Neural progenitor cell (in vitro differentiated cells): ENCODE measurements at regions not wholly inside any gene's neighbourhood (a gene's known extent, or its start where the extent isn't known, plus 50 kb on each side); places are given as distances from the start of the nearest gene placed in this dataset.

Experiments used
- DNase-seq: peaks from one replicate; pipeline ENCODE4 v3.0.0-alpha.2; 2016; ENCODE audit warnings: low spot score
- H2AFZ ChIP-seq: fragments of 200-600 bp; sonication (generic); replicated peaks from 2 replicates; pipeline ENCODE4 v1.6.1; 2016; ENCODE audit warnings: antibody characterized with exemption
- H3F3A ChIP-seq: fragments of 200-600 bp; sonication (generic); 2 replicates; pipeline ENCODE4 v1.6.1; 2016; ENCODE audit warnings: antibody characterized with exemption, low read depth
- H3K27ac ChIP-seq: fragments of 200-600 bp; sonication (generic); 2 replicates; pipeline ENCODE4 v1.5.1; 2016; ENCODE audit warnings: mild to moderate bottlenecking
- H3K27me3 ChIP-seq: fragments of 200-600 bp; sonication (generic); 2 replicates; pipeline ENCODE4 v1.6.1; 2016; ENCODE audit warnings: mild to moderate bottlenecking, moderate library complexity
- H3K36me3 ChIP-seq: fragments of 200-600 bp; sonication (generic); 2 replicates; pipeline ENCODE4 v1.5.1; 2016
- H3K4me1 ChIP-seq: fragments of 200-600 bp; sonication (generic); 2 replicates; pipeline ENCODE4 v1.6.1; 2016; ENCODE audit warnings: mixed run types
- H3K4me2 ChIP-seq: fragments of 200-600 bp; sonication (generic); 2 replicates; pipeline ENCODE4 v1.6.1; 2016
- H3K4me3 ChIP-seq: fragments of 200-600 bp; sonication (generic); 2 replicates; pipeline ENCODE4 v1.5.1; 2016
- H3K79me2 ChIP-seq: fragments of 200-600 bp; sonication (generic); 2 replicates; pipeline ENCODE4 v1.6.1; 2016; ENCODE audit warnings: low read depth
- H3K9ac ChIP-seq: fragments of 200-600 bp; sonication (generic); 2 replicates; pipeline ENCODE4 v1.6.1; 2016
- H3K9me3 ChIP-seq: fragments of 200-600 bp; sonication (generic); 2 replicates; pipeline ENCODE4 v1.5.1; 2016; ENCODE audit warnings: low read depth
- H4K20me1 ChIP-seq: fragments of 200-600 bp; sonication (generic); 2 replicates; pipeline ENCODE4 v1.6.1; 2016; ENCODE audit warnings: low read depth
- H3K27ac Mint-ChIP-seq: 3 replicates; pipeline ENCODE4 v1.8.0; 2021; ENCODE audit warnings: mixed read lengths
- H3K27me3 Mint-ChIP-seq: 2 replicates; pipeline ENCODE4 v1.8.0; 2022; ENCODE audit warnings: low read depth, mild to moderate bottlenecking, inconsistent platforms, moderate library complexity, mixed read lengths; ENCODE audit not compliant: insufficient read depth
- H3K36me3 Mint-ChIP-seq: 3 replicates; pipeline ENCODE4 v1.8.0; 2021; ENCODE audit warnings: mixed read lengths
- H3K4me1 Mint-ChIP-seq: 3 replicates; pipeline ENCODE4 v1.8.0; 2021; ENCODE audit warnings: mixed read lengths
- H3K4me3 Mint-ChIP-seq: 3 replicates; pipeline ENCODE4 v1.8.0; 2021; ENCODE audit warnings: mild to moderate bottlenecking, moderate library complexity, mixed read lengths
- H3K9me3 Mint-ChIP-seq: 3 replicates; pipeline ENCODE4 v1.8.0; 2020; ENCODE audit warnings: mixed read lengths
- CTCF ChIP-seq: fragments of 200-600 bp; sonication (generic); IDR thresholded peaks from 2 replicates; pipeline ENCODE4 v1.5.1; 2017; ENCODE audit warnings: antibody characterized with exemption, mild to moderate bottlenecking
- EZH2 ChIP-seq: fragments of 200-600 bp; sonication (generic); IDR thresholded peaks from 2 replicates; pipeline ENCODE4 v1.6.1; 2017; ENCODE audit warnings: antibody characterized with exemption, mild to moderate bottlenecking, moderate library complexity
- EZH2phosphoT487 ChIP-seq: fragments of 200-600 bp; sonication (generic); IDR thresholded peaks from 2 replicates; pipeline ENCODE4 v1.6.1; 2017; ENCODE audit warnings: antibody characterized with exemption

- H3K27me3 Mint-ChIP-seq: no peaks in the 10 kb centered on the region
Measured at GRCh38 chr9:99748676-99749075, 73.0 kb upstream of the NR4A3 start.

GRCh38 chr9:99749641-99750040 lies 72.0 kb upstream of the NR4A3 start:
- no peak for TF ChIP-seq EZH2phosphoT487
- TF ChIP-seq CTCF: no peak
- no peak for TF ChIP-seq EZH2
- peaks cover 8% of the 10 kb centered on the region for H3K4me1 ChIP-seq
- H3K4me2 ChIP-seq: no peak overlapping the region
- no peaks in the 10 kb centered on the region for H3K36me3 ChIP-seq
- H4K20me1 ChIP-seq: no peaks in the 10 kb centered on the region
- no peaks in the 10 kb centered on the region for H3K4me1 Mint-ChIP-seq
- no peaks in the 10 kb centered on the region for H3K9me3 ChIP-seq
- no peaks in the 10 kb centered on the region for H3K27me3 Mint-ChIP-seq
- no peak overlapping the region for H3K27ac Mint-ChIP-seq
- no peaks in the 10 kb centered on the region for H3K36me3 Mint-ChIP-seq
- no peaks in the 10 kb centered on the region for H3K79me2 ChIP-seq
- no peaks in the 10 kb centered on the region for H3K27me3 ChIP-seq
- no peak overlapping the region for H2AFZ ChIP-seq
- no peak overlapping the region for H3K9ac ChIP-seq
- H3K9me3 Mint-ChIP-seq: no peaks in the 10 kb centered on the region
- DNase-seq: no peak
- no peak overlapping the region for H3K4me3 ChIP-seq
- H3F3A ChIP-seq: no peaks in the 10 kb centered on the region
- no peak overlapping the region for H3K27ac ChIP-seq
- H3K4me3 Mint-ChIP-seq: no peak overlapping the region

More at GRCh38 chr9:99748676-99749075, 73.0 kb upstream of the NR4A3 start:
- no peaks in the 10 kb centered on the region for H3F3A ChIP-seq
- no peak overlapping the region for H3K4me2 ChIP-seq
- peaks cover 8% of the 10 kb centered on the region for H3K4me1 ChIP-seq
- no peak overlapping the region for H3K4me3 ChIP-seq
- H3K36me3 ChIP-seq: no peaks in the 10 kb centered on the region
- no peaks in the 10 kb centered on the region for H3K4me1 Mint-ChIP-seq
- H3K27me3 ChIP-seq: no peaks in the 10 kb centered on the region
- H3K9ac ChIP-seq: no peak overlapping the region
- no peak overlapping the region for H3K27ac Mint-ChIP-seq
- no peak overlapping the region for H2AFZ ChIP-seq
- no peak overlapping the region for H3K27ac ChIP-seq
- H4K20me1 ChIP-seq: no peaks in the 10 kb centered on the region
- H3K9me3 Mint-ChIP-seq: no peaks in the 10 kb centered on the region
- H3K79me2 ChIP-seq: no peaks in the 10 kb centered on the region
- no peak for TF ChIP-seq CTCF
- TF ChIP-seq EZH2phosphoT487: no peak
- no peak for TF ChIP-seq EZH2
- no peaks in the 10 kb centered on the region for H3K36me3 Mint-ChIP-seq
- no peaks in the 10 kb centered on the region for H3K9me3 ChIP-seq
- DNase-seq: no peak
- H3K4me3 Mint-ChIP-seq: no peak overlapping the region

- no peaks in the 10 kb centered on the region for H3K4me1 Mint-ChIP-seq
- Histone ChIP-seq H3K9me3 (no peaks in the 10 kb centered on the region), H4K20me1 (no peaks in the 10 kb centered on the region), H3K27ac (no peak overlapping the region), H3F3A (no peaks in the 10 kb centered on the region), H2AFZ (no peak overlapping the region), H3K4me1 (no peaks in the 10 kb centered on the region), H3K36me3 (no peaks in the 10 kb centered on the region), H3K9ac (no peak overlapping the region), H3K4me3 (no peak overlapping the region), H3K4me2 (no peak overlapping the region), H3K79me2 (no peaks in the 10 kb centered on the region), H3K27me3 (no peaks in the 10 kb centered on the region)
- DNase-seq: no peak
- TF ChIP-seq EZH2: no peak
- no peak for TF ChIP-seq EZH2phosphoT487
- TF ChIP-seq CTCF: no peak
- H3K27me3 Mint-ChIP-seq: no peaks in the 10 kb centered on the region
- H3K36me3 Mint-ChIP-seq: no peaks in the 10 kb centered on the region
- H3K27ac Mint-ChIP-seq: no peak overlapping the region
- no peak overlapping the region for H3K4me3 Mint-ChIP-seq
- H3K9me3 Mint-ChIP-seq: no peaks in the 10 kb centered on the region
Measured at GRCh38 chr9:99750526-99750925, 71.2 kb upstream of the NR4A3 start.
